IMR-90 (cell line): ENCODE measurements at regions not wholly inside any gene's neighbourhood (a gene's known extent, or its start where the extent isn't known, plus 50 kb on each side); places are given as distances from the start of the nearest gene placed in this dataset.

Experiments
- ATAC-seq: fragments of 200-7000 bp; cut with Tn5 transposase; 2 replicates; pipeline ENCODE4 v1.9.1; 2020; ENCODE audit warnings: low read depth, mild to moderate bottlenecking, moderate library complexity
- BruUV-seq: library from RNA; stranded (reverse); fragments of 400-500 nt; replicated peaks from 2 replicates; lab custom pipeline; 2021; lab: Mats Ljungman, UMichigan
- CTCF ChIA-PET: fragments of 300-600 bp; formaldehyde crosslinking; extraction: SDS; loops from one replicate; lab custom pipeline; 2021; ENCODE audit warnings: antibody characterized with exemption; lab: Yijun Ruan, JAX
- POLR2A ChIA-PET: fragments of 300-600 bp; sonication (Branson Sonifier 250); formaldehyde crosslinking; loops from one replicate; lab custom pipeline; 2022; ENCODE audit warnings: antibody characterized with exemption; ENCODE audit not compliant: unreplicated experiment; lab: Charles Lee
- DNase-seq: peaks from one replicate; pipeline ENCODE4 v3.0.0; 2013
- H2AFZ ChIP-seq: replicated peaks from 2 replicates; pipeline ENCODE3; 2013; ENCODE audit warnings: low read length, mild to moderate bottlenecking; ENCODE audit not compliant: poor library complexity
- H2AK5ac ChIP-seq: 2 replicates; pipeline ENCODE4 v1.6.1; 2013; ENCODE audit warnings: low read depth, low read length, inconsistent platforms
- H2AK9ac ChIP-seq: replicated peaks from 2 replicates; pipeline ENCODE3; 2013; ENCODE audit warnings: mild to moderate bottlenecking, low read depth, low read length, moderate library complexity; ENCODE audit not compliant: poor library complexity
- H2BK120ac ChIP-seq: 2 replicates; pipeline ENCODE4 v1.6.1; 2013; ENCODE audit warnings: low read depth, low read length, inconsistent platforms
- H2BK15ac ChIP-seq: 3 replicates; pipeline ENCODE4 v1.6.1; 2013; ENCODE audit warnings: low read depth, low read length, inconsistent platforms
- H2BK20ac ChIP-seq: 2 replicates; pipeline ENCODE4 v1.6.1; 2013; ENCODE audit warnings: low read depth, mild to moderate bottlenecking, inconsistent platforms, low read length, moderate library complexity
- H2BK5ac ChIP-seq: 2 replicates; pipeline ENCODE4 v1.6.1; 2013; ENCODE audit warnings: mild to moderate bottlenecking, low read depth, low read length, inconsistent platforms; ENCODE audit not compliant: poor library complexity, severe bottlenecking
- H3K14ac ChIP-seq: replicated peaks from 2 replicates; pipeline ENCODE4 v1.6.1; 2013; ENCODE audit warnings: low read depth, low read length, inconsistent platforms
- H3K18ac ChIP-seq: 2 replicates; pipeline ENCODE4 v1.6.1; 2013; ENCODE audit warnings: low read depth, low read length, control low read depth
- H3K23ac ChIP-seq: 2 replicates; pipeline ENCODE4 v1.6.1; 2013; ENCODE audit warnings: low read depth, low read length, inconsistent platforms
- H3K27ac ChIP-seq: 2 replicates; pipeline ENCODE4 v1.5.1; 2013; ENCODE audit warnings: mild to moderate bottlenecking, control low read depth, low read length; ENCODE audit not compliant: insufficient read depth
- H3K27me3 ChIP-seq: 2 replicates; pipeline ENCODE4 v1.6.1; 2013; ENCODE audit warnings: low read length; ENCODE audit not compliant: control insufficient read depth, insufficient read depth
- H3K36me3 ChIP-seq: 2 replicates; pipeline ENCODE4 v1.6.1; 2013; ENCODE audit warnings: low read length, mixed read lengths; ENCODE audit not compliant: control insufficient read depth, insufficient read depth
- H3K4ac ChIP-seq: 2 replicates; pipeline ENCODE4 v1.6.1; 2013; ENCODE audit warnings: low read depth, low read length, inconsistent platforms
- H3K4me1 ChIP-seq: 2 replicates; pipeline ENCODE4 v1.6.1; 2013; ENCODE audit warnings: low read length, mixed read lengths; ENCODE audit not compliant: control insufficient read depth, insufficient read depth
- H3K4me2 ChIP-seq: 2 replicates; pipeline ENCODE4 v1.6.1; 2013; ENCODE audit warnings: low read depth, mild to moderate bottlenecking, control low read depth, low read length, moderate library complexity
- H3K4me3 ChIP-seq: 2 replicates; pipeline ENCODE4 v1.5.1; 2013; ENCODE audit warnings: low read depth, mild to moderate bottlenecking, control low read depth, low read length, moderate library complexity; ENCODE audit not compliant: insufficient read depth
- H3K56ac ChIP-seq: 2 replicates; pipeline ENCODE4 v1.6.1; 2013; ENCODE audit warnings: low read length, inconsistent platforms; ENCODE audit not compliant: insufficient read depth; ENCODE audit errors: extremely low read depth
- H3K79me1 ChIP-seq, 2 experiments: 2 replicates each; pipeline ENCODE4 v1.6.1; 2013; ENCODE audit warnings: low read length in 2 of 2, inconsistent platforms in 1 of 2, low read depth in 1 of 2
- H3K9ac ChIP-seq: 2 replicates; pipeline ENCODE4 v1.6.1; 2013; ENCODE audit warnings: low read depth, low read length, control low read depth
- H3K9me1 ChIP-seq: 2 replicates; pipeline ENCODE4 v1.6.1; 2013; ENCODE audit warnings: low read length, inconsistent platforms; ENCODE audit not compliant: insufficient read depth
- H3K9me3 ChIP-seq: 2 replicates; pipeline ENCODE4 v1.6.1; 2013; ENCODE audit warnings: low read length; ENCODE audit not compliant: control insufficient read depth, insufficient read depth
- H4K20me1 ChIP-seq: 2 replicates; pipeline ENCODE4 v1.6.1; 2013; ENCODE audit warnings: low read length, inconsistent platforms; ENCODE audit not compliant: insufficient read depth
- H4K5ac ChIP-seq: 2 replicates; pipeline ENCODE4 v1.6.1; 2013; ENCODE audit warnings: mild to moderate bottlenecking, low read depth, low read length, control low read depth
- H4K8ac ChIP-seq, 2 experiments: 2 replicates each; pipeline ENCODE4 v1.6.1; 2013; ENCODE audit warnings: low read depth in 2 of 2, low read length in 2 of 2, control low read depth in 1 of 2, inconsistent platforms in 1 of 2
- H4K91ac ChIP-seq: 2 replicates; pipeline ENCODE4 v1.6.1; 2013; ENCODE audit warnings: low read depth, low read length, inconsistent platforms; ENCODE audit not compliant: insufficient read depth
- CEBPB ChIP-seq: IDR thresholded peaks from 2 replicates; pipeline ENCODE4 v1.6.1; 2012; ENCODE audit warnings: low read depth, low read length, improper control_type of control experiment
- CHD1 ChIP-seq: IDR thresholded peaks from 2 replicates; pipeline ENCODE4 v1.6.1; 2012; ENCODE audit warnings: low read depth, low read length, improper control_type of control experiment
- CTCF ChIP-seq: conservative IDR thresholded peaks from 2 replicates; pipeline ENCODE4 v1.5.1; 2012; ENCODE audit warnings: mild to moderate bottlenecking, low read depth, low read length, improper control_type of control experiment
- ELK1 ChIP-seq: fragments of 150-350 bp; IDR thresholded peaks from 2 replicates; pipeline ENCODE4 v1.6.1; 2016; ENCODE audit warnings: low read depth, mild to moderate bottlenecking, low read length, moderate library complexity, borderline replicate concordance
- FOS ChIP-seq: fragments of 150-350 bp; IDR thresholded peaks from 2 replicates; pipeline ENCODE4 v1.6.1; 2016; ENCODE audit warnings: low read depth, low read length
- MAZ ChIP-seq: IDR thresholded peaks from 2 replicates; pipeline ENCODE4 v1.6.1; 2012; ENCODE audit warnings: low read depth, mild to moderate bottlenecking, low read length, improper control_type of control experiment, moderate library complexity, borderline replicate concordance
- POLR2A ChIP-seq: IDR thresholded peaks from 2 replicates; pipeline ENCODE4 v1.6.1; 2012; ENCODE audit warnings: mild to moderate bottlenecking, low read depth, low read length
- RAD21 ChIP-seq: IDR thresholded peaks from 2 replicates; pipeline ENCODE4 v1.6.1; 2012; ENCODE audit warnings: low read length, improper control_type of control experiment
- RFX5 ChIP-seq: IDR thresholded peaks from 2 replicates; pipeline ENCODE4 v1.8.0; 2012; ENCODE audit warnings: low read depth, mild to moderate bottlenecking, low read length, moderate library complexity
- SMC3 ChIP-seq: fragments of 150-350 bp; IDR thresholded peaks from 2 replicates; pipeline ENCODE4 v1.6.1; 2016; ENCODE audit warnings: low read depth, mild to moderate bottlenecking, antibody characterized with exemption, low read length, moderate library complexity
- USF2 ChIP-seq: fragments of 150-350 bp; IDR thresholded peaks from 2 replicates; pipeline ENCODE4 v1.6.1; 2017; ENCODE audit warnings: mild to moderate bottlenecking, antibody characterized with exemption, low read length, low read depth
- WGBS, 2 experiments: methylation state at CpG; one replicate each; pipeline versions ENCODE4 v1.1.5 to v1.1.7; 2013; ENCODE audit warnings: missing lambda C conversion rate in 2 of 2; ENCODE audit not compliant: insufficient read length in 1 of 2; ENCODE audit errors: extremely low coverage in 2 of 2; 5-methylcytosine and 5-hydroxymethylcytosine counted together
- dilution Hi-C: fragments of 300-500 bp; cut with HindIII; formaldehyde crosslinking; loops from one replicate; pipeline ENCODE4 v1.14.3; 2018; ENCODE audit warnings: low sequenced_read_pairs; ENCODE audit not compliant: unreplicated experiment
- in situ Hi-C: fragments of 300-500 bp; cut with MboI; formaldehyde crosslinking; loops from 3 replicates; pipeline ENCODE4 v1.14.3; 2019; ENCODE audit warnings: low sequenced_read_pairs, inconsistent platforms, mixed read lengths
- intact Hi-C: fragments of 100-400 bp; cut with micrococcal nuclease; formaldehyde crosslinking; loops from 2 replicates; pipeline ENCODE4 v1.10.0; 2022

GRCh38 chr19:28574212-28574611 is 638.7 kb downstream of the UQCRFS1 start:
- Histone ChIP-seq H3K23ac (no peak overlapping the region), H3K36me3 (no peaks in the 10 kb centered on the region), H3K9me1 (no peaks in the 10 kb centered on the region), H3K27ac (no peak overlapping the region), H2BK120ac (no peak overlapping the region), H3K56ac (no peak overlapping the region), H3K18ac (no peak overlapping the region), H2BK5ac (no peak overlapping the region), H2AK9ac (no peak overlapping the region), H4K8ac (no peak overlapping the region), H4K20me1 (no peaks in the 10 kb centered on the region), H2BK15ac (no peak overlapping the region), H3K14ac (no peak overlapping the region), H3K9ac (no peak overlapping the region), H2BK20ac (no peak overlapping the region), H2AFZ (no peak overlapping the region), H3K9me3 (peaks cover 30% of the 10 kb centered on the region), H3K27me3 (no peaks in the 10 kb centered on the region), H3K4me1 (no peaks in the 10 kb centered on the region), H4K91ac (no peak overlapping the region), H3K79me1 (no peaks in the 10 kb centered on the region), H3K4ac (no peak overlapping the region), H3K4me3 (no peak overlapping the region), H3K4me2 (no peak overlapping the region), H2AK5ac (no peak overlapping the region), H4K5ac (no peak overlapping the region)
- intact Hi-C loops (no loop called here), dilution Hi-C loops (no loop called here), in situ Hi-C loops (no loop called here)
- TF ChIP-seq RAD21 (no peak), SMC3 (no peak), USF2 (no peak), FOS (no peak), CEBPB (no peak), POLR2A (no peak), CTCF (no peak), MAZ (no peak), CHD1 (no peak), RFX5 (no peak), ELK1 (no peak)
- DNase-seq, result no peak
- BruUV-seq, result no TSS peak
- no peak for ATAC-seq
- 50% methylated on average over 1 of the region's 4 CpGs; no CpG with 5 or more reads in 1 of the 2 experiments for WGBS, 2 experiments
- POLR2A ChIA-PET, result no interaction called here
- CTCF ChIA-PET, result no interaction called here
